Thymus (tissue), 11 donors: ENCODE measurements at regions not wholly inside any gene's neighbourhood (a gene's known extent, or its start where the extent isn't known, plus 50 kb on each side); places are given as distances from the start of the nearest gene placed in this dataset.
A peak's percentile ranks its signal among the peaks of the same experiment; 100 is the strongest.
"Not testable (repeated sequence)": the region's sequence is repeated elsewhere in the genome, so short reads cannot be mapped to it uniquely, and the experiment has no call there.

Source experiments
- DNase-seq, 9 donors: peaks; one replicate each; pipeline ENCODE4 v3.0.0-alpha.2; 2013; ENCODE audit warnings: low spot score in 9 of 9, low read depth in 6 of 9, missing footprints in 1 of 9
- H3K27ac ChIP-seq, 2 donors: one replicate each; pipeline ENCODE4 v1.5.1; 2013; ENCODE audit warnings: control low read depth in 1 of 2, low read depth in 1 of 2, low read length in 1 of 2, mild to moderate bottlenecking in 1 of 2, moderate library complexity in 1 of 2
- H3K27me3 ChIP-seq, 2 donors: one replicate each; pipeline ENCODE4 v1.5.1; 2013; ENCODE audit warnings: low read length in 1 of 2; ENCODE audit not compliant: control insufficient read depth in 2 of 2, insufficient read depth in 1 of 2
- H3K36me3 ChIP-seq, 2 donors: one replicate each; pipeline ENCODE4 v1.5.1; 2013; ENCODE audit warnings: low read length in 1 of 2, mild to moderate bottlenecking in 1 of 2, moderate library complexity in 1 of 2; ENCODE audit not compliant: control insufficient read depth in 2 of 2, insufficient read depth in 2 of 2
- H3K4me1 ChIP-seq, 2 donors: one replicate each; pipeline ENCODE4 v1.5.1; 2013; ENCODE audit warnings: low read length in 2 of 2; ENCODE audit not compliant: control insufficient read depth in 2 of 2, insufficient read depth in 2 of 2
- H3K4me3 ChIP-seq, 2 donors: one replicate each; pipeline ENCODE4 v1.5.1; 2013; ENCODE audit warnings: low read length in 2 of 2, control low read depth in 1 of 2, mild to moderate bottlenecking in 1 of 2
- H3K9me3 ChIP-seq, 2 donors: one replicate each; pipeline ENCODE4 v1.5.1; 2013; ENCODE audit warnings: low read length in 1 of 2, mild to moderate bottlenecking in 1 of 2; ENCODE audit not compliant: control insufficient read depth in 2 of 2, insufficient read depth in 1 of 2
- WGBS: extraction: QIAGEN DNeasy Blood & Tissue Kit; methylation state at CpG from one replicate; pipeline ENCODE4 v1.1.7; 2013; 5-methylcytosine and 5-hydroxymethylcytosine counted together
- donor health status: healthy.

- H3K4me3 ChIP-seq, H3K27ac ChIP-seq, DNase-seq: not testable (repeated sequence)
Measured at GRCh38 chr2:87498854-87499238, 249.0 kb upstream of the PLGLB2 start.

DNA sequence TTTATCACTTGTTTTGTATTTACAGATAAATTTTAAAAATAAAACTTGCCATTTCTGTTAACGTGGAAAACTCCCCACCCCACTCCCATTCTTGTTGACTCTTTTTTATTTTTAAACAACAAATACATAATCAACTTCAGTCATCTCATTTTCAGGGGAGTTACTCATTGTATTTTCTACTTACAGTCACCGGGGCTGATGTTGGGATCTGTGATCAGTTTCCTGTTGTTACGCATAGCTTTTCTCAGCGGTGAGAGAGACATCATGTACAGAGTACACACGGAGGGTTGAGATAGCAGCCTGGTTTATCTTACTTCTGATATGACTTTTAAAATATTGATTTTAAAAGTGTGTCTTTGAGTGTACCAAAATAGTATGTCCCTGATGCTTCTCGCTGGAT, 248.0 kb upstream of the PLGLB2 start:
- not testable (repeated sequence) for H3K9me3 ChIP-seq, H3K36me3 ChIP-seq, H3K27me3 ChIP-seq, H3K4me3 ChIP-seq, H3K27ac ChIP-seq, H3K4me1 ChIP-seq
- DNase-seq, result peak in 1 of 9 donors; percentile 33
- 33% methylated on average over 4 of the region's 6 CpGs for WGBS

More at GRCh38 chr2:87498854-87499238, 249.0 kb upstream of the PLGLB2 start:
- not testable (repeated sequence) for H3K9me3 ChIP-seq, H3K27me3 ChIP-seq, H3K4me1 ChIP-seq, H3K36me3 ChIP-seq
- WGBS, result 60% methylated on average over 1 of the region's 7 CpGs

DNA sequence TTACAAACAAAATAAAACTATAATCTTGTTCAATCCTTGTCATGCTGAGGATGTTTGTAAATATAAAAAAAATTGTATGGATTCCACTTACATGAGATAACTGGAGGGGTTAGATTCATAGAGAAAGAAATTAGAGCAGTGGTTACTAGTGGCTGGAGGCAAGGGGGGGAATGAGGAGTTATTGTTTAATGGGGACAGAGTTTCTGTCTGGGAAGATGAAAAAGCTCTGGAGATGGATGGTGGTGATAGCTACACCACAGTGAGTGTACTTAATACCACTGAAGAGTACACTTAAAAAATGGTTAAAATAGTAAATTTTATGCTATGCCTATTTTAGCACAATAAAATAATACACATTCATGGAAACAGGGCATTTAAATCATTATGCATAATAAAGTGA, 247.5 kb upstream of the PLGLB2 start:
- not testable (repeated sequence) for H3K4me1 ChIP-seq, DNase-seq, H3K4me3 ChIP-seq, H3K27ac ChIP-seq, H3K27me3 ChIP-seq, H3K9me3 ChIP-seq, H3K36me3 ChIP-seq

GRCh38 chr2:87500951-87501350, 246.9 kb upstream of the PLGLB2 start:
- not testable (repeated sequence) for H3K4me3 ChIP-seq, H3K4me1 ChIP-seq, H3K27me3 ChIP-seq, H3K36me3 ChIP-seq, H3K27ac ChIP-seq, H3K9me3 ChIP-seq, DNase-seq
- WGBS, result 89% methylated on average over 10 of the region's 11 CpGs

GRCh38 chr2:87502948-87503347, 244.9 kb upstream of the PLGLB2 start:
- not testable (repeated sequence) for H3K27me3 ChIP-seq, H3K4me1 ChIP-seq, DNase-seq, H3K9me3 ChIP-seq, H3K27ac ChIP-seq, H3K4me3 ChIP-seq, H3K36me3 ChIP-seq
- WGBS, result over 99% methylated on average over 4 of the region's 5 CpGs

- H3K27me3 ChIP-seq, H3K27ac ChIP-seq, H3K4me3 ChIP-seq, H3K4me1 ChIP-seq, H3K36me3 ChIP-seq, H3K9me3 ChIP-seq, DNase-seq: not testable (repeated sequence)
- WGBS, result no CpG with 5 or more reads among the region's 3 CpGs
Measured at GRCh38 chr2:87505239-87505638, 242.6 kb upstream of the PLGLB2 start.

GRCh38 chr2:87505909-87506308, 242.0 kb upstream of the PLGLB2 start:
- H3K9me3 ChIP-seq, H3K27ac ChIP-seq: not testable (repeated sequence)

DNA sequence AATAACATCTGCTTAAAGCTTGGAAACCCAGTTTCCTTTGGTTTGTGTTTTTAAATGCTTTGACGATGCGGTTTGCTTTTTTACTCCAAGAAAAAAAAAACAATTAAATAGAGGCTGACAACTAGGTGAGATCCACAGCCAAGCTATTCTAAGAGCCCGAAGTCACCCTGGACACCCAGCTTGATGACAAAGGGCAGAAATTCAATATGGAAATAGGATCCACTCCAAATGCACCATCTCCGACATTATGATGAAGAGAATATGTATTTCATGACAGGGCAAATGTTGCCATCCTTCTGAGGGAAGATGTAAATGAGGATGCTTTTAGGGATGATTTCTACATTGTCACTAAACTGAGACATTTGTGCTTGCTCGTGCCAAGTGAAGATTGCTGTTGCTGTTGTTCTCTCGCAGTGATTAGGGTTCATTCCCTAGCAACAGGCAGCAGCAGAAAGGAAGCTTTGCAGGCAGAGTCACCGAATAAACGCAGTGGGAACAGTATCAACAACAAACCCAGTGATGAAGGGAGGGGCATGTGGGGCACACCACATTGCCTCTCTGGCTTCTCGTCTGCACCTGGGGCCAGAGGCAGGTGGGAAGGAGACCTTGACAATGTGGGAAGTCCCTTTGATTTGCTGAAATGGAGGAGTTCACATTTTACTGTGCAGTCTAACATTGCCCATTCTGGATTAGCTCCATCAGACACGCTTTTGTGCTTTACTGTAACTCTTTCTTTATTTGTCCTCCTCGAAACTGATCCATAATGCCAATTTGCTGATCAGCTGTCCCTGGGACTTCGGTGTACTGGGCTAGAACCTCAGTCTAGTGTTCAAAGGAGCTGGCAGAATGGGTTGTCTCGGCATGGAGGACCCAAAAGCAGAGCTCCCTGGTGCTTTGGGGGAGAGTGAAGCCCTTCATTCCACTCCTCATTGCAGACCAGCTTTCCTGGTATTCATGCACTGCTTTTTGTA, 240.2 kb upstream of the PLGLB2 start:
- H3K27ac ChIP-seq, H3K27me3 ChIP-seq, H3K9me3 ChIP-seq, H3K36me3 ChIP-seq, H3K4me1 ChIP-seq, H3K4me3 ChIP-seq, DNase-seq: not testable (repeated sequence)
- WGBS, result 37% methylated on average over 9 of the region's 13 CpGs

More at GRCh38 chr2:87505909-87506308, 242.0 kb upstream of the PLGLB2 start:
- not testable (repeated sequence) for H3K27me3 ChIP-seq, H3K4me3 ChIP-seq, H3K36me3 ChIP-seq, H3K4me1 ChIP-seq, DNase-seq
- WGBS, result no CpG with 5 or more reads among the region's 3 CpGs

DNA sequence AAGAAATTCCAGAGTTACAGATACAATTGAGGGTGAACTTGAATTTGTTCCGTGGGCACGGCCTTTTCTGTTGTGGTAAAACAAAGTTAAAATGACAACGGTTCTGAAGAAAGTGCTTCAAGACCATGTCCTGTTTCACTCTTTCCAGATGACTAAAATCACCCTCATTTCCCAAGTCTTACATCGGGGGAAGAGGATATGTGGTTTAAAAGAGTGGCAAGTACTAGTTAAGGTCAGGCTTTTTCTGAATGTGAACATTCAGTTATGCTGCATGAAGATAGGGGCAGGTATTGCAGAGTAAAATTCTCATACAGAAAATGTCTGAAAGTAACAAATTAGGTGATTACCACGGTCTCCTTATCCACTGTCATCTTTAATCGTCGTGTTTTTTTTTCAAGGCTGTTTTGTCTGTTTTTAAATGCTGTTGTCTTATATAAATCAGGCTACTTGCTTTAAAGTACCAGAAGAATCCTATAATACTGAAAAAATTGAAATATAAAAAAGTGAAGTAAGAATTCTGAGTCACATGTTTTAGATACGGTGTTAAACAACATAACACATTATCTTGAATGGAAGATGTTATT, 236.6 kb upstream of the PLGLB2 start:
- not testable (repeated sequence) for H3K4me1 ChIP-seq, DNase-seq, H3K4me3 ChIP-seq, H3K27ac ChIP-seq, H3K9me3 ChIP-seq, H3K36me3 ChIP-seq, H3K27me3 ChIP-seq
- 13% methylated on average over 3 of the region's 8 CpGs for WGBS
